CD4-positive, alpha-beta T cell (primary cell): ENCODE measurements at regions not wholly inside any gene's neighbourhood (a gene's known extent, or its start where the extent isn't known, plus 50 kb on each side); places are given as distances from the start of the nearest gene placed in this dataset.

ENCODE experiments used
- ATAC-seq: fragments of 200-7000 bp; cut with Tn5 transposase; one replicate; pipeline ENCODE4 v1.10.0; 2022; ENCODE audit warnings: mild to moderate bottlenecking; ENCODE audit not compliant: poor library complexity
- CTCF ChIA-PET: fragments of 350-600 bp; sonication (Branson Sonifier 250); formaldehyde crosslinking; loops from one replicate; lab custom pipeline; 2021; ENCODE audit warnings: antibody characterized with exemption, inconsistent platforms; lab: Charles Lee
- POLR2A ChIA-PET: fragments of 350-600 bp; sonication (Branson Sonifier 250); formaldehyde crosslinking; loops from one replicate; lab custom pipeline; 2021; ENCODE audit warnings: antibody characterized with exemption, inconsistent platforms; lab: Charles Lee
- DNase-seq, 14 experiments: peaks; one replicate each; pipeline ENCODE4 v3.0.0-alpha.2; 2013 to 2020; ENCODE audit warnings: mixed read lengths in 2 of 14
- H3K27ac ChIP-seq, 2 donors: one replicate each; pipeline versions ENCODE4 v1.5.1 to v1.7.0; 2013; ENCODE audit warnings: low read length in 2 of 2, low read depth in 1 of 2, mild to moderate bottlenecking in 1 of 2
- H3K27me3 ChIP-seq, 2 experiments: 1 replicate in 1 of 2; 2 replicates in 1 of 2; pipeline versions ENCODE4 v1.6.1 to v1.7.0; 2013; ENCODE audit warnings: low read length in 2 of 2, control low read depth in 1 of 2, mild to moderate bottlenecking in 1 of 2, moderate library complexity in 1 of 2; ENCODE audit not compliant: insufficient read depth in 2 of 2, control insufficient read depth in 1 of 2
- H3K36me3 ChIP-seq: one replicate; pipeline ENCODE4 v1.6.1; 2013; ENCODE audit warnings: low read length, control low read depth; ENCODE audit not compliant: insufficient read depth
- H3K4me1 ChIP-seq: one replicate; pipeline ENCODE4 v1.6.1; 2013; ENCODE audit warnings: low read length, control low read depth; ENCODE audit not compliant: insufficient read depth
- H3K4me3 ChIP-seq: one replicate; pipeline ENCODE4 v1.5.1; 2013; ENCODE audit warnings: mild to moderate bottlenecking, low read length, moderate library complexity
- H3K9me3 ChIP-seq, 2 experiments: 1 replicate in 1 of 2; 2 replicates in 1 of 2; pipeline versions ENCODE4 v1.6.1 to v1.7.0; 2013; ENCODE audit warnings: low read length in 2 of 2, mild to moderate bottlenecking in 2 of 2, control low read depth in 1 of 2, moderate library complexity in 1 of 2; ENCODE audit not compliant: control insufficient read depth in 1 of 2, insufficient read depth in 1 of 2
- H3K27ac Mint-ChIP-seq: one replicate; pipeline ENCODE4 v1.8.0; 2020; ENCODE audit warnings: mixed read lengths
- H3K27me3 Mint-ChIP-seq: one replicate; pipeline ENCODE4 v1.8.0; 2021; ENCODE audit warnings: mixed read lengths
- H3K36me3 Mint-ChIP-seq: one replicate; pipeline ENCODE4 v1.8.0; 2021; ENCODE audit warnings: low read depth, mixed read lengths
- H3K4me1 Mint-ChIP-seq: one replicate; pipeline ENCODE4 v1.8.0; 2021; ENCODE audit warnings: low read depth, mixed read lengths
- H3K4me3 Mint-ChIP-seq: one replicate; pipeline ENCODE4 v1.8.0; 2020; ENCODE audit warnings: mild to moderate bottlenecking, mixed read lengths
- H3K9me3 Mint-ChIP-seq: one replicate; pipeline ENCODE4 v1.8.0; 2020; ENCODE audit warnings: mixed read lengths
- CTCF ChIP-seq: fragments of 200-600 bp; IDR thresholded peaks from one replicate; pipeline ENCODE4 v1.8.0; 2022; ENCODE audit warnings: antibody characterized with exemption, mild to moderate bottlenecking
- intact Hi-C, 2 experiments: fragments of 100-400 bp; cut with DNase I in 1 of 2; cut with micrococcal nuclease in 1 of 2; formaldehyde crosslinking; loops; one replicate each; pipeline versions ENCODE4 v1.15.1 to v1.9.0; 2023 to 2025; cut with DNase I, micrococcal nuclease

- intact Hi-C loops = no loop called here
- Mint-ChIP-seq H3K27ac (no peak overlapping the region), H3K9me3 (peaks cover 8% of the 10 kb centered on the region), H3K4me3 (no peak overlapping the region), H3K4me1 (no peaks in the 10 kb centered on the region), H3K36me3 (no peaks in the 10 kb centered on the region), H3K27me3 (peaks cover 4% of the 10 kb centered on the region)
- Histone ChIP-seq H3K9me3 (no peaks in the 10 kb centered on the region), H3K27ac (no peak overlapping the region), H3K27me3 (no peaks in the 10 kb centered on the region), H3K4me1 (no peaks in the 10 kb centered on the region), H3K36me3 (no peaks in the 10 kb centered on the region), H3K4me3 (no peak overlapping the region)
- DNase-seq (no peak), ATAC-seq (no peak)
- TF ChIP-seq CTCF = no peak
- ChIA-PET POLR2A (no interaction called here), CTCF (interaction anchor here (0.8 kb wide), 1 partner anchor 362 kb away, joined by 3 read pairs; no protein-coding TSS in a partner anchor)
Observed at GRCh38 chr5:159695741-159696294, 220.5 kb upstream of the ADRA1B start.

GRCh38 chr5:159697530-159697929 lies 218.8 kb upstream of the ADRA1B start:
- DNase-seq = no peak
- no peak overlapping the region for H3K27ac Mint-ChIP-seq
- no peaks in the 10 kb centered on the region for H3K36me3 Mint-ChIP-seq
- H3K36me3 ChIP-seq = no peaks in the 10 kb centered on the region
- intact Hi-C loops = no loop called here
- H3K27ac ChIP-seq = no peak overlapping the region
- H3K4me1 Mint-ChIP-seq = no peaks in the 10 kb centered on the region
- no peak overlapping the region for H3K4me3 Mint-ChIP-seq
- ChIA-PET CTCF (no interaction called here), POLR2A (no interaction called here)
- no peaks in the 10 kb centered on the region for H3K9me3 ChIP-seq
- peaks cover 0 to 2% of the 10 kb centered on the region in 2 experiments for H3K27me3 ChIP-seq
- ATAC-seq = no peak
- no peaks in the 10 kb centered on the region for H3K27me3 Mint-ChIP-seq
- no peaks in the 10 kb centered on the region for H3K4me1 ChIP-seq
- no peak overlapping the region for H3K4me3 ChIP-seq
- H3K9me3 Mint-ChIP-seq = peaks cover 5% of the 10 kb centered on the region
- TF ChIP-seq CTCF = no peak

DNA sequence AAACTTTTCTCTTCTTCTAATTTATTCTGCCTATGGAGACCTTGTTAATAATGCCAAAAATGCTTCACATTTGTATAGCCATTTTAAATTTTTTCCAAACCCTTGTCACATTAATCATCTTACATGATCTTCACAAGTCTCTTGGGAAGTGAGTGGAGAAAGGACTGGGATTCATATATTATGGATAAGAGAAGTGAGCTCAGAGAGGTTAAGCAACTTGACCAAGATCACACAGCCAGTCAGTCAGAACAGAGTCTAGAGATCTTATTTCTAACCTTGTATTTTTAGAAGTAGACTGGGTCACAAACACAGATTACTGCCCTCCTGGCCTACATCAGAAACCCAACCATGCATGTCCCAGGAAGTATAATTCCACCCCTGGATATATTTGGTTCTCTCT lies 218.0 kb upstream of the ADRA1B start:
- no peak for ATAC-seq
- Histone ChIP-seq H3K27ac (no peak overlapping the region), H3K9me3 (no peaks in the 10 kb centered on the region), H3K27me3 (peaks cover 0 to 2% of the 10 kb centered on the region in 2 experiments), H3K4me3 (no peak overlapping the region), H3K4me1 (no peaks in the 10 kb centered on the region), H3K36me3 (no peaks in the 10 kb centered on the region)
- H3K4me3 Mint-ChIP-seq = no peak overlapping the region
- H3K9me3 Mint-ChIP-seq = peaks cover 3% of the 10 kb centered on the region
- ChIA-PET CTCF (no interaction called here), POLR2A (no interaction called here)
- TF ChIP-seq CTCF = no peak
- no peaks in the 10 kb centered on the region for H3K4me1 Mint-ChIP-seq
- DNase-seq = no peak
- peaks cover under 1% of the 10 kb centered on the region for H3K27me3 Mint-ChIP-seq
- intact Hi-C loops = no loop called here
- no peaks in the 10 kb centered on the region for H3K36me3 Mint-ChIP-seq
- no peak overlapping the region for H3K27ac Mint-ChIP-seq
